ENCODE measurements at regions not wholly inside any gene's neighbourhood (a gene's known extent, or its start where the extent isn't known, plus 50 kb on each side); places are given as distances from the start of the nearest gene placed in this dataset.
"Not testable (repeated sequence)": the region's sequence is repeated elsewhere in the genome, so short reads cannot be mapped to it uniquely, and the experiment has no call there.

GRCh38 chr16:59964232-59964924 is 1230.3 kb upstream of the GOT2 start:
- H3K4me3 ChIP-seq (ENCODE audit: low read depth, low read length) = no peak overlapping the region
- no peak for TF ChIP-seq CTCF (IDR thresholded peaks at IDR 0.05; ENCODE audit: borderline replicate concordance, insufficient read depth, low read depth, low read length)

- TF ChIP-seq CTCF (IDR thresholded peaks at IDR 0.05; ENCODE audit: borderline replicate concordance, insufficient read depth, low read depth, low read length) = no peak
Measured at GRCh38 chr16:59959311-59959710, 1225.2 kb upstream of the GOT2 start.

GRCh38 chr16:59950431-59950830 is 1216.3 kb upstream of the GOT2 start:
- TF ChIP-seq CTCF (IDR thresholded peaks at IDR 0.05; ENCODE audit: borderline replicate concordance, insufficient read depth, low read depth, low read length) = no peak
- no peak overlapping the region for H3K4me3 ChIP-seq (ENCODE audit: low read depth, low read length)

More at GRCh38 chr16:59959311-59959710, 1225.2 kb upstream of the GOT2 start:
- H3K4me3 ChIP-seq (ENCODE audit: low read depth, low read length) = no peak overlapping the region

GRCh38 chr16:59944041-59944440 is 1209.9 kb upstream of the GOT2 start:
- H3K4me3 ChIP-seq (ENCODE audit: low read depth, low read length) = not testable (repeated sequence)

- no peak overlapping the region for H3K4me3 ChIP-seq (ENCODE audit: low read depth, low read length)
- no peak for TF ChIP-seq CTCF (IDR thresholded peaks at IDR 0.05; ENCODE audit: borderline replicate concordance, insufficient read depth, low read depth, low read length)
Measured at GRCh38 chr16:59941594-59941993, 1207.5 kb upstream of the GOT2 start.

GRCh38 chr16:59920054-59920453 is 1185.9 kb upstream of the GOT2 start:
- no peak for TF ChIP-seq CTCF (IDR thresholded peaks at IDR 0.05; ENCODE audit: borderline replicate concordance, insufficient read depth, low read depth, low read length)
- H3K4me3 ChIP-seq (ENCODE audit: low read depth, low read length) = no peak overlapping the region

- no peak overlapping the region for H3K4me3 ChIP-seq (ENCODE audit: low read depth, low read length)
- no peak for TF ChIP-seq CTCF (IDR thresholded peaks at IDR 0.05; ENCODE audit: borderline replicate concordance, insufficient read depth, low read depth, low read length)
Measured at GRCh38 chr16:59913666-59914065, 1179.5 kb upstream of the GOT2 start.
